ENCODE measurements at regions not wholly inside any gene's neighbourhood (a gene's known extent, or its start where the extent isn't known, plus 50 kb on each side); places are given as distances from the start of the nearest gene placed in this dataset.

DNA sequence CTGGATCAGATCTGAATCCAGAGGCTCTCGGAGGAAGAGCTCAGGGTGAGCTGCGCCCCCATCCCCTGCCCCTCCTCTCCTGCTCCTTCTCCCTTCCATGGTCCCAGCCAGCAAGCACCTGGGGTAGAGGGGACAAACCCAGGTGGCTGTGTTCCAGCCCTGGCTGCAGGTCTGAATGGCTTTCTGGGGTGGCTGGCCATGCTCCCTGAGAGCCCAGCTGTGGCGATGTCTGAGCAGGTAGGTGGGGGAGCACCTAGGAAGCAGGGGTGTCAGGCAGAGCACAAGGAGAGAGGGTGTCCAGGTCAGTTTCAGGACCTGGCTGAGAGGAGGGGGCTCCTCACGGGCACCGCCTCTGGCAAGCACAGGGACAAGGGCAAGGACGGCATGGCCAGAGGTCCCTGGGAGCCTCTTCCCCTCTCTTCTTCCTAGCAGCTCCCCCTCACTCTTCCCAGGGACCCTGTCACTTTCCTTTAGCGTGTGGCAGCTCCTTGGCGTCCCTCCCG, 310.0 kb downstream of the SEC14L1 start:
- DNase-seq, result no peak

- peak; percentile 61 for DNase-seq
Measured at GRCh38 chr17:77451245-77451893, 310.6 kb downstream of the SEC14L1 start.

DNA sequence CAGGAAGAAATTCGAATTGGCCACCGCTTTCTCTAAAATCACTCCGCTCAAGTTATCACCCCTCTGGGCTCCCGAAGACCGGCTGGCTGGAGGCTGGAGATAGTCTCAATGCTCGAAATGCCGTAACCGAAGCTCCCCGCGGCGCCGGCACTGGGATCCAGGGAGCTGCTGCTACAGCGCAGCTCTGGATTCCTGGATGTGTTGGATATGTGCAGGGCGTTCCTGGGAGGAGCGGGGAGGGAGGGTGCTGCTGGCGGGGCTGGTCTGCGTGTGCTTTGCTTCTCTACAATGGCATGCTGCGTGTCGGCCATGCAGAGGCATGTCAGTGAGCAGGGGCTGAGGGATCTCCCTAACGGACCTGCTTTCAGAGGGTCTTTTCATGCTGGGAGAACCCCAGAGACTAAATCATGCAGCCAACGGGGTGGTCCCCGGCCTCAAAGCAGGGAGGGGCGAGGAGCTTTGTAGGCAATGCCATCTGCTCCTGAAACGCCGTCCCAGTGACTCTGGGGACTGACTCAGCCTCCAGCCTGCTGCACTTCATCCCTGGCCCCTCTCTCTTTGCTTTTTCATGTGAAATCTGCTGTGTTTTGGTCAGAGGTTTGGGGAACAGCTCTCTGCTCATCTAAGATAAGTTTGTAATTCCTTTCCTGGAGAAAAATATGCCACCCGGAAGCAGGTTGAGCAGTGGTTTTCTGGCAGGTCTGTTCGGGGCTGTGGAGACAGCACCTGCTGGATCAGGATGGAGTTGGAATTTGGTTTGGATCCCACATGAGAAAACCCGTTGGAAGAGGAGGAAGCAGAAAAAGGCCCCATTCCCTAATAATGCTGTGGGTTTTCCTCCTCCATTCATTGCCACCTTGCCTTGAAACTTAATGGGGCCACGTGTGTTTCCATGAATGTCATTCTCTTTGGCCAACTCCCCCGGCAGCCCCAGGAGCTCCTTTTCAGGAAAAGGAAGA, 311.4 kb downstream of the SEC14L1 start:
- DNase-seq, result no peak

GRCh38 chr17:77453613-77454241, 313.0 kb downstream of the SEC14L1 start:
- peak; percentile 46 for DNase-seq

DNA sequence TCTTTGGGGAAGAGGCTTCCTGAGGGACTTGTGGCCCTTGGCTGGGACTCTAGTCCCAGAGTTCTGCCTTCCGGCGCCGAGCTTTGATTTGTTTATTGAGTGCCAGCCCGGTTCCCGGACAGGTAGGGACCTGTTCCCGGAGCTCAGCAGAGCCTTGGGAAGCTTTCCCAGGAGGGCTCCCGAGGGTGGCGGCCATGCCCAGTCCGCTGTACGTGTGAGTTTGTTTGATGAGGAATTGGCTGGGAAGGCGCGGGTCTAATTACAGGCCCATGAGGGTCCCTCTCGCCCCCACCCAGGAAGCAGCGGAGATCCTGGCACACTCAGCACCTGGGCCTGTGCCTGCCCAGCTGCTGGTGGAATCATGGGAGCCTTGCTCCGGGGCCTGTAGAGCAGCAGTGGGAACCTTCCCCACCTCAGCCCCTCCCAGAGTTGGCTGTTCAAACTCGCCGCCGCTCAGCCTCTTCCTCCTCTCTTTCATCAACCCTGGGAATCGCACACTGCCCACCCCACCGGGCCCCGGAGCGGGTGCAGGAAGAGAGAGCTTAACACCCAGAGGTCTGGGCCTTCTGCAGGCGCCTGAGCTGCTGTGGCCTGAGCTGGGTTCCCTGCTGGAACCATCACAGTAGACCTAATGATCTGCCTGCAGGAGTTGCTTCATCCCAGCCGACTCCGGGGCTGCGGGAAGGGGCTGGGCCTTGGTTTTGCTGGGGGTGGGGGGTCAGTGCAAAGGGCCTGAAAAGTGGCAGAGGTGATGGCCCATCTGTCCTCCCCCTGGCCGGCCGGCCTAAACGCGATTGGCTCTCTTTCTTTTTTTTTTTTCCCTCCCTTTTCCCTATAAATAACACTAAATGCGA, 313.7 kb downstream of the SEC14L1 start:
- no peak for DNase-seq

DNA sequence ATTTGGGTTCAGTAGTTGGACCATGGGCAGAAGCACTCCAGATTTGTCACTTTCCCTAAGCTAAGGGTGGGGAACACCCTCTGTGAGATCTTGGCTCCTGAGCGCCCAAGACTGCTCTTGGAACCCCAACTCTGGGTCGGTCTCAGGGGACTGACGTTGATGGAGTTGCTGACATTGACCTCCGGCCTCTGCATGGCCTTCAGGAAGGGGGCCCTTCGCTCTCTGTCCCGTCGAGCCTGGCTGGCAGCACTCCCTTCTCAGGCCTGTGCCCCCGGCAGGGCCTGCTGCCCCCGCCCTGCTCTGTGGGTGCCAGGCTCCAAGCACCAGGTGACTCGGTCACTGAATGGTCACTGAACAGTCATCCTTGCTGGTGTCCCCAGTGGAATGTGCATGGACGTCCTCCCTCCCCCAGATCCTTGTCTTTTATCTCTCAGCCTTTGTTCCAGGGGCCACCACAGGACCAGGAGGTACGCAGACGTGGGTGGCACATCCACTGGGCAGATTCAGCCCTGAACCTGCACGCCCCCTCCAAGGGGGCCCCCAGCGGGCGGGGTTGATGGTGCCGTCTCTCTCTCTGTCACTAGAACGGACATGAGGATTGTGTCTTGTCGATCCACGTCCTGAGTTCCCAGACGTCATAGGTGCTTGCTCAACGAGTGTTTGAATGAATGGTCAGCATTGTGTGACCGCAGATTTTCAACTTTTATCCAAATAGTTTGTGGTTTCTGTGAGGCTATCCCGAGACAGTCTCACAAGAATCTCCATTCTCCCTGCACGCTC, 314.5 kb downstream of the SEC14L1 start:
- DNase-seq, result no peak

- DNase-seq, result no peak
Measured at GRCh38 chr17:77455891-77456260, 315.1 kb downstream of the SEC14L1 start.

GRCh38 chr17:77456271-77456950, 315.6 kb downstream of the SEC14L1 start:
- DNase-seq, result no peak

DNA sequence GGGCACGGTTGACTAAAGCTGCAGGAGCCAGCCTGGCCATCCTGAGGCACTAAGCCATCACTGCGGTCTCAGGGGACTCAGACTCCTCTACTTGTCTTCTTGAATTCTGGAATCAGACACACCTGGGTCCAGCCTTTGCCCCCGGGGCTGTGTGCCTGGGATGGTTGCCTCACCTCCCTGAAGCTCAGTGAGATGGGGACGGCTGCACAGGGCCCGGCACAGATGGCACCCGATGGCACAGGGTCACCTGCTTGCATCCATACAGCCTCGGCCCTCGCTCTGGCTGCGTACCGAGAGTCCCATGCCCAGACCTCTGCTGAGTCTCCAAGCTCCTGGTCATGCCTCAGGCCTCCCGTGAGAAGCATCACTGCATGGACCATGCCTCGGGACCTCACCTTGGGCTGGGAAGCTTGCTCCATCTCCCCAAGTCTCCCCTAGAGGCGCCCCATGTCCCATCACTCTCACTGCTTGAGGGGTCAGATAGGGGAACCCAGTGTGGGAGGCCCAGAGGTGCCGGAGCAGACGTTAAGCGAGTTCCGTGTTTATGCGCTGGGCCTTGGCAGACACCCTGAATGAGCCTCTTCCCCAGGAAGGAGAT, 316.3 kb downstream of the SEC14L1 start:
- no peak for DNase-seq

DNA sequence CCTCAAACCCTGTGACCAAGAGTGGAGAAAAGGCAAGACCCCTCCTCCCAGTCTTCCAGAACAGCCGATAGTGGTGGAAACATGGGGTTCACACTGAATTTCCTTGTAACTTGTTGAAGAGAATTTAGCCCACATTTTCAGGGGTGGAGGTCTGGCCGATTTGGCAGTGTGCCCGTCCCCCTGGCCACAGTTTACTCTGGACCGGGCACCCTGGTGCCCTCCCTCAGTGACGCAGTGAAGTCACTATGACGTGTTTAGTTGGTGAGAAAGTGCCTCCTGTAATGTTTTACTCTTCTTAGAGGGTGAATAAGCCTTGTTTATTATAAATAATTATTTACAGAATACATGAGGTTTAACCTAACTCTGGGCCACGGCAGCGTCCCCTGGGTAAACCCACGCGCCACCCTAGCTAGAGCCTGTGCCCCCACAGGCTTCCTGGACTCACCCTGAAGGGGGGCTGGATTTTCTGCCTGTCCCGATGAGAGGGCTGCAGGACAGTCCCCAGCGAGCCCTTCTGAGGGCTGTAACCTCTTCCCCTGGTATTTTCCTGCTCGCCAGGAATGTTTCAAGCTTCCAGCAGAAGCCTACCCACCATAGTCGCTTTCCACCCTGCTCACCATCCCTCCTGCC, 316.9 kb downstream of the SEC14L1 start:
- DNase-seq, result no peak

DNA sequence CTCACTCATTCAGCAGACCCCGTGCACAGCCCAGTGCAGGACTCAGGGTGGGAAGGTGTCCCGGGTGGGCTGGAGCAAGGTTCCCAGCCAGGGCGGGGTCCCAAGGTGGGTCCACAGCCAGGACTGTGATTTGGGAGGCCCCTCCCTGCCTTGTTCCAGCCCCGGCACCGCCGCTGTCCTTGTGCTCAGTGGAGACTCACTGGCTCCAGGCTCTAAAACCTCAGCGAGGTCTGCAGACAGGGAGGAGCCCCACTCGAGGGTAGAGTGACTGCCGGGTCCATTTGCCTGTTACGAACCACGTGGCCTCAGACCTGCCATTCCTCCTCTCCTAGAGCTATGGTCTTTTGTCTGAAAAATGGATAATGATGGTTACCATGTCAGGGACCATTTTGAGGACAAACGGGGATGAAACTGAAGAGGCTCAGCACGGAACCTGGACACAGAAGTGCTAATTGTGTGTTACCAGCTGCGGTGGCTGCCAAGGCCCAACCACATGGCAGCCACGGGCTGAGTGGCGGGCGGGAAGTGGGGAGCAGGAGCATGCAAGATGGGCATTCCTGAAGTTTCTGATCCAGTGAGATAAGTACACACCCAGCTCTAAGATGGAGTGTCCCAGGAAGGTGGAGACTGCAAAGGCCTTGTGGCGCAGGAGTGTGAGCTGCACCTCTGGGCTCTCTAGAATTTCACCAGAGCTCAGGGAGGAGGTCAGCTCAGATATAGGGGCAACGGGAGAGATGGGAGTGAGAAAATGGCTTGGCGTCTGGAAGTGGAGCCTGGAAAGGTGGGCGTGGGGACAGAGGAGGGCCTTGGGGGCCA, 317.6 kb downstream of the SEC14L1 start:
- no peak for DNase-seq

- no peak for DNase-seq
Measured at GRCh38 chr17:77459018-77459755, 318.4 kb downstream of the SEC14L1 start.

- DNase-seq, result no peak
Measured at GRCh38 chr17:77460514-77461046, 319.8 kb downstream of the SEC14L1 start.

DNA sequence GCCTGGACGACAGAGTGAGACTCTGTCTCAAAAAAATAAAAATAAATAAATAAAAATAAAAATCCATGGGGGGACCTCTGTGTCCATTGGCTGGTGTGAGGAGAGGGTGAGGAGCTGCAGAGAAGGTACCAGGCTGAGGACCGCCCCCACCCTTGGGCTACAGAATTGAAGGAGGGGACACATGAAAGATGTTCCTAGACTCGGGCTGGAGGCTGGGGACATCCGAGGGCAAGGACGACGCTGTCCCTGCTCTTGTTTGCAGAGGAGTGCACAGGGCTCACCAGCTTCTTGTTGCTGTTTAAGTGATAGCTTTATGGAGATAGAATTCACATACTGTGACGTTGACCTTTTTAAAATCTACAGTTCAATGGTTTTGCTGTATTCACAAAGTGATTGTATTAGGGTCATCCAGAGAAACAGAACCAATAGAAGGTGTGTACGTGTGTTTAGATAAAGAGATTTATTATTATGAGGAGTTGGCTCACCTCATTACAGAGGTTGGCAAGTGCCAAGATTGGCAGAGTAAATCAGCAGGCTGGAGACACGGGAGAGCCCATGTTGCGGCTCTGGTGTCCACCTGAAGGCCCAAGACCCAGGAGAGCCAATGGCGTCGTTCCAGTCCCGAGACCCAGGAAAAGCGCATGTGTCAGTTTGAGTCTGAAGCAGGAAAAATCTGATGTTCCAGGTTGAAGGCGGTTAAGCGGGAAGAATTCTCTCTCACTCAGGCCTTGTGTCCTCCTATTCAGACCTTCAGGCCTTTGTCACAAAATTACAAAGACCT, 320.7 kb downstream of the SEC14L1 start:
- no peak for DNase-seq

- DNase-seq, result peak; percentile 43
Measured at GRCh38 chr17:77462090-77462489, 321.3 kb downstream of the SEC14L1 start.

DNA sequence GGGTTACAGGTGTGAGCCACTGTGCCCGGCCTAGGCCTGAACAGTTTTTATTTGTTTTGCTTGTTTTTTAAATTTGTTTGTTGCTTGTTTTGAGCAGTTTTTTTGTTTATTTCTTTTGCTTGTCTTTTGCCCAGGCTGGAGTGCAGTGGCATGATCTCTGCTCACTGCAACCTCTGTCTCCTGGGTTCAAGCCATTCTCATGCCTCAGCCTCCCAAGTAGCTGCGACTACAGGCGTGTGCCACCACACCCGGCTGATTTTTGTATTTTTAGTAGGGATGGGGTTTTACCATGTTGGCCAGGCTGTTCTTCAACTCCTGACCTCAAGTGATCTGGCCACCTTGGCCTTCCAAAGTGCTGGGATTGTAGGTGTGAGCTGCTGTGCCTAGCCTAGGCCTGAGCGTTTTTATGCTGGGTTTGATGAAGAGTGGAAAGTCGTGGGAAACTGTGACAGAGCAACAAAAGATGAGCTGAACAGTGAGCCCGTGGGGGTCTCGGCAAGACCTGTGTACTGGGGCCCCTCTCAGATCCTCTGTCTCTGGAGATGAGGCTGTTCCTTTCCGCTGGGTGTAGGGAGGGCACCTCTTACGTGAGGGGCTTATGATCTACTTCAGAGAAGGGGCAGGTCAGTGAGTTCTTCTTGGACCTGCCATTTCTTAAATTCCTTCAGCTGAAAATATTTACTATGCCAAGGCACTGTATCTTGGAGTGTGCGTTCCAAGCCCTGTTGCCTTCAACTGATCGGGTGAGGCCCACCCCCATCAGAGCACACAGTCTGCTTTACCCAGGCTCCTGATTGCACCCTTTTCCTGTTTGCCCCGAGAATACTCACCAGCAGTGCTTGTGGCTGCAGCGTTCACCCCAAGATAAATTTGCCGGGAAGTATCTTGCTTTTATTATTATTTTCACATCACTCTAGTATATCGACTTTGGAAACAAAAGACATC, 322.1 kb downstream of the SEC14L1 start:
- DNase-seq, result no peak
